ENCODE measurements at regions not wholly inside any gene's neighbourhood (a gene's known extent, or its start where the extent isn't known, plus 50 kb on each side); places are given as distances from the start of the nearest gene placed in this dataset.
"Not testable (repeated sequence)": the region's sequence is repeated elsewhere in the genome, so short reads cannot be mapped to it uniquely, and the experiment has no call there.

- H3K27ac ChIP-seq (ENCODE audit: low read depth, low read length) = no peak overlapping the region
- no peaks in the 10 kb centered on the region for H3K9me3 ChIP-seq (ENCODE audit: control insufficient read depth in 3 of 3, low read length in 3 of 3)
- no peak overlapping the region for H3K4me3 ChIP-seq (ENCODE audit: low read length in 3 of 3)
- H3K36me3 ChIP-seq (ENCODE audit: control insufficient read depth in 3 of 3, insufficient read depth in 3 of 3, low read length in 3 of 3) = no peaks in the 10 kb centered on the region
- no peaks in the 10 kb centered on the region for H3K27me3 ChIP-seq (ENCODE audit: control insufficient read depth in 3 of 3, insufficient read depth in 3 of 3, low read length in 3 of 3)
- no peak overlapping the region for H3K9ac ChIP-seq (ENCODE audit: low read depth in 1 of 3, low read length in 3 of 3)
- peaks cover 0 to 5% (median 3%) of the 10 kb centered on the region in 3 donors for H3K4me1 ChIP-seq (ENCODE audit: control insufficient read depth in 3 of 3, insufficient read depth in 3 of 3, low read length in 3 of 3)
Observed at GRCh38 chr2:12465631-12466135, 251.1 kb upstream of the TRIB2 start.

- Histone ChIP-seq H3K27ac (ENCODE audit: low read depth, low read length) (no peak overlapping the region), H3K27me3 (ENCODE audit: control insufficient read depth in 3 of 3, insufficient read depth in 3 of 3, low read length in 3 of 3) (no peaks in the 10 kb centered on the region)
Observed at GRCh38 chr2:12467303-12467702, 249.4 kb upstream of the TRIB2 start.

GRCh38 chr2:12469141-12469561 is 247.6 kb upstream of the TRIB2 start:
- H3K9me3 ChIP-seq (ENCODE audit: control insufficient read depth in 3 of 3, low read length in 3 of 3) = no peaks in the 10 kb centered on the region
- H3K4me1 ChIP-seq (ENCODE audit: control insufficient read depth in 3 of 3, insufficient read depth in 3 of 3, low read length in 3 of 3) = peaks cover 0 to 5% (median 3%) of the 10 kb centered on the region in 3 donors
- H3K27me3 ChIP-seq (ENCODE audit: control insufficient read depth in 3 of 3, insufficient read depth in 3 of 3, low read length in 3 of 3) = no peaks in the 10 kb centered on the region
- no peak overlapping the region for H3K9ac ChIP-seq (ENCODE audit: low read depth in 1 of 3, low read length in 3 of 3)
- no peaks in the 10 kb centered on the region for H3K36me3 ChIP-seq (ENCODE audit: control insufficient read depth in 3 of 3, insufficient read depth in 3 of 3, low read length in 3 of 3)
- no peak overlapping the region for H3K4me3 ChIP-seq (ENCODE audit: low read length in 3 of 3)
- H3K27ac ChIP-seq (ENCODE audit: low read depth, low read length) = no peak overlapping the region

More at GRCh38 chr2:12467303-12467702, 249.4 kb upstream of the TRIB2 start:
- Histone ChIP-seq H3K36me3 (ENCODE audit: control insufficient read depth in 3 of 3, insufficient read depth in 3 of 3, low read length in 3 of 3) (no peaks in the 10 kb centered on the region), H3K4me1 (ENCODE audit: control insufficient read depth in 3 of 3, insufficient read depth in 3 of 3, low read length in 3 of 3) (peaks cover 0 to 5% (median 3%) of the 10 kb centered on the region in 3 donors), H3K9ac (ENCODE audit: low read depth in 1 of 3, low read length in 3 of 3) (no peak overlapping the region), H3K9me3 (ENCODE audit: control insufficient read depth in 3 of 3, low read length in 3 of 3) (no peaks in the 10 kb centered on the region), H3K4me3 (ENCODE audit: low read length in 3 of 3) (no peak overlapping the region)

- not testable (repeated sequence) for H3K27ac ChIP-seq (ENCODE audit: low read depth, low read length); H3K27me3 ChIP-seq (ENCODE audit: control insufficient read depth in 3 of 3, insufficient read depth in 3 of 3, low read length in 3 of 3); H3K4me3 ChIP-seq (ENCODE audit: low read length in 3 of 3); H3K9me3 ChIP-seq (ENCODE audit: control insufficient read depth in 3 of 3, low read length in 3 of 3); H3K36me3 ChIP-seq (ENCODE audit: control insufficient read depth in 3 of 3, insufficient read depth in 3 of 3, low read length in 3 of 3); H3K9ac ChIP-seq (ENCODE audit: low read depth in 1 of 3, low read length in 3 of 3); H3K4me1 ChIP-seq (ENCODE audit: control insufficient read depth in 3 of 3, insufficient read depth in 3 of 3, low read length in 3 of 3)
Observed at GRCh38 chr2:12472265-12472664, 244.5 kb upstream of the TRIB2 start.

- Histone ChIP-seq H3K27ac (ENCODE audit: low read depth, low read length) (no peak overlapping the region), H3K4me3 (ENCODE audit: low read length in 3 of 3) (no peak overlapping the region), H3K9me3 (ENCODE audit: control insufficient read depth in 3 of 3, low read length in 3 of 3) (no peaks in the 10 kb centered on the region), H3K27me3 (ENCODE audit: control insufficient read depth in 3 of 3, insufficient read depth in 3 of 3, low read length in 3 of 3) (no peaks in the 10 kb centered on the region), H3K36me3 (ENCODE audit: control insufficient read depth in 3 of 3, insufficient read depth in 3 of 3, low read length in 3 of 3) (no peaks in the 10 kb centered on the region), H3K4me1 (ENCODE audit: control insufficient read depth in 3 of 3, insufficient read depth in 3 of 3, low read length in 3 of 3) (no peaks in the 10 kb centered on the region), H3K9ac (ENCODE audit: low read depth in 1 of 3, low read length in 3 of 3) (no peak overlapping the region)
Observed at GRCh38 chr2:12478151-12479064, 238.3 kb upstream of the TRIB2 start.

- Histone ChIP-seq H3K9ac (ENCODE audit: low read depth in 1 of 3, low read length in 3 of 3) (no peak overlapping the region), H3K27me3 (ENCODE audit: control insufficient read depth in 3 of 3, insufficient read depth in 3 of 3, low read length in 3 of 3) (no peaks in the 10 kb centered on the region), H3K27ac (ENCODE audit: low read depth, low read length) (no peak overlapping the region), H3K4me3 (ENCODE audit: low read length in 3 of 3) (no peak overlapping the region), H3K36me3 (ENCODE audit: control insufficient read depth in 3 of 3, insufficient read depth in 3 of 3, low read length in 3 of 3) (no peaks in the 10 kb centered on the region), H3K4me1 (ENCODE audit: control insufficient read depth in 3 of 3, insufficient read depth in 3 of 3, low read length in 3 of 3) (no peaks in the 10 kb centered on the region), H3K9me3 (ENCODE audit: control insufficient read depth in 3 of 3, low read length in 3 of 3) (no peaks in the 10 kb centered on the region)
Observed at GRCh38 chr2:12479065-12479601, 237.6 kb upstream of the TRIB2 start.

- no peaks in the 10 kb centered on the region for H3K9me3 ChIP-seq (ENCODE audit: control insufficient read depth in 3 of 3, low read length in 3 of 3)
- H3K27ac ChIP-seq (ENCODE audit: low read depth, low read length) = no peak overlapping the region
- H3K4me3 ChIP-seq (ENCODE audit: low read length in 3 of 3) = no peak overlapping the region
- peaks cover 0 to 6% (median 4%) of the 10 kb centered on the region in 3 donors for H3K4me1 ChIP-seq (ENCODE audit: control insufficient read depth in 3 of 3, insufficient read depth in 3 of 3, low read length in 3 of 3)
- H3K36me3 ChIP-seq (ENCODE audit: control insufficient read depth in 3 of 3, insufficient read depth in 3 of 3, low read length in 3 of 3) = no peaks in the 10 kb centered on the region
- no peak overlapping the region for H3K9ac ChIP-seq (ENCODE audit: low read depth in 1 of 3, low read length in 3 of 3)
- no peaks in the 10 kb centered on the region for H3K27me3 ChIP-seq (ENCODE audit: control insufficient read depth in 3 of 3, insufficient read depth in 3 of 3, low read length in 3 of 3)
Observed at GRCh38 chr2:12484536-12485115, 232.1 kb upstream of the TRIB2 start.

GRCh38 chr2:12486205-12487118 is 230.3 kb upstream of the TRIB2 start:
- H3K4me3 ChIP-seq (ENCODE audit: low read length in 3 of 3) = no peak overlapping the region
- H3K36me3 ChIP-seq (ENCODE audit: control insufficient read depth in 3 of 3, insufficient read depth in 3 of 3, low read length in 3 of 3) = no peaks in the 10 kb centered on the region
- peaks cover 0 to 6% (median 4%) of the 10 kb centered on the region in 3 donors for H3K4me1 ChIP-seq (ENCODE audit: control insufficient read depth in 3 of 3, insufficient read depth in 3 of 3, low read length in 3 of 3)
- H3K9ac ChIP-seq (ENCODE audit: low read depth in 1 of 3, low read length in 3 of 3) = no peak overlapping the region
- H3K9me3 ChIP-seq (ENCODE audit: control insufficient read depth in 3 of 3, low read length in 3 of 3) = no peaks in the 10 kb centered on the region
- H3K27ac ChIP-seq (ENCODE audit: low read depth, low read length) = no peak overlapping the region
- no peaks in the 10 kb centered on the region for H3K27me3 ChIP-seq (ENCODE audit: control insufficient read depth in 3 of 3, insufficient read depth in 3 of 3, low read length in 3 of 3)

- H3K27ac ChIP-seq (ENCODE audit: low read depth, low read length) = no peak overlapping the region
- no peaks in the 10 kb centered on the region for H3K27me3 ChIP-seq (ENCODE audit: control insufficient read depth in 3 of 3, insufficient read depth in 3 of 3, low read length in 3 of 3)
- no peak overlapping the region for H3K9ac ChIP-seq (ENCODE audit: low read depth in 1 of 3, low read length in 3 of 3)
- no peak overlapping the region for H3K4me3 ChIP-seq (ENCODE audit: low read length in 3 of 3)
- peaks cover 0 to 6% (median 4%) of the 10 kb centered on the region in 3 donors for H3K4me1 ChIP-seq (ENCODE audit: control insufficient read depth in 3 of 3, insufficient read depth in 3 of 3, low read length in 3 of 3)
- no peaks in the 10 kb centered on the region for H3K9me3 ChIP-seq (ENCODE audit: control insufficient read depth in 3 of 3, low read length in 3 of 3)
- H3K36me3 ChIP-seq (ENCODE audit: control insufficient read depth in 3 of 3, insufficient read depth in 3 of 3, low read length in 3 of 3) = no peaks in the 10 kb centered on the region
Observed at GRCh38 chr2:12487253-12488004, 229.3 kb upstream of the TRIB2 start.

Measured in skeletal muscle tissue (tissue), 3 donors.